Esophagus muscularis mucosa (tissue), 4 donors: ENCODE measurements at regions not wholly inside any gene's neighbourhood (a gene's known extent, or its start where the extent isn't known, plus 50 kb on each side); places are given as distances from the start of the nearest gene placed in this dataset.

Experiments used
- EP300 ChIP-seq: sonication (generic); formaldehyde crosslinking; IDR thresholded peaks from one replicate; pipeline ENCODE4 v1.6.1; 2017; ENCODE audit warnings: antibody characterized with exemption
- POLR2AphosphoS5 ChIP-seq, 2 donors: sonication (generic); formaldehyde crosslinking; IDR thresholded peaks; one replicate each; pipeline ENCODE4 v1.6.1; 2017; ENCODE audit warnings: antibody characterized with exemption in 2 of 2
- TF ChIP-seq, protein P1 (sequence below), 3 experiments: fragments of 200-600 bp in 2 of 3; fragments of 450-650 bp in 1 of 3; sonication (generic) in 2 of 3; IDR thresholded peaks; one replicate each; pipeline ENCODE4 v1.5.1; 2017 to 2019; ENCODE audit warnings: antibody characterized with exemption in 3 of 3, mild to moderate bottlenecking in 2 of 3, moderate library complexity in 1 of 3

DNA sequence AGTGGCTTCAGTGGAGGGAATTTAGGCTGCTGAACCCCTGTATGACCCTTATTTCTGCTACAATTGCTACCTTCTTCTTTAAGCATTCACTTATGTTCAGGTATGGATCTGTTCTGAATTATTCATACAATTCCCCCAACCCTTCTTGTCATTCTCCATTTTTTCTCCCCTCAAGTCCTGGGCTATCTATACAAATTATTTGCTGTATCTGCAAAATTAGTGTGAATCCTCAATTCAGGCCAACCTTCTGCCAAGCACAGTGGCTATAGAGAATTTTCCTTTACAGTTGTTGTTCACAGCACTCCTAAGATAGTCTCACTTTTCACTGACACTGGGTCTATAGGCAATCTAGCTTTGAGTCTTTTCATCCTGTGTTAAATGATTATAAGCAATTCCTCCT, 119.2 kb upstream of the CNTN1 start:
- no peak for TF ChIP-seq POLR2AphosphoS5 (IDR thresholded peaks at IDR 0.05)
- TF ChIP-seq, protein P1, sequence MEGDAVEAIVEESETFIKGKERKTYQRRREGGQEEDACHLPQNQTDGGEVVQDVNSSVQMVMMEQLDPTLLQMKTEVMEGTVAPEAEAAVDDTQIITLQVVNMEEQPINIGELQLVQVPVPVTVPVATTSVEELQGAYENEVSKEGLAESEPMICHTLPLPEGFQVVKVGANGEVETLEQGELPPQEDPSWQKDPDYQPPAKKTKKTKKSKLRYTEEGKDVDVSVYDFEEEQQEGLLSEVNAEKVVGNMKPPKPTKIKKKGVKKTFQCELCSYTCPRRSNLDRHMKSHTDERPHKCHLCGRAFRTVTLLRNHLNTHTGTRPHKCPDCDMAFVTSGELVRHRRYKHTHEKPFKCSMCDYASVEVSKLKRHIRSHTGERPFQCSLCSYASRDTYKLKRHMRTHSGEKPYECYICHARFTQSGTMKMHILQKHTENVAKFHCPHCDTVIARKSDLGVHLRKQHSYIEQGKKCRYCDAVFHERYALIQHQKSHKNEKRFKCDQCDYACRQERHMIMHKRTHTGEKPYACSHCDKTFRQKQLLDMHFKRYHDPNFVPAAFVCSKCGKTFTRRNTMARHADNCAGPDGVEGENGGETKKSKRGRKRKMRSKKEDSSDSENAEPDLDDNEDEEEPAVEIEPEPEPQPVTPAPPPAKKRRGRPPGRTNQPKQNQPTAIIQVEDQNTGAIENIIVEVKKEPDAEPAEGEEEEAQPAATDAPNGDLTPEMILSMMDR (IDR thresholded peaks at IDR 0.05): no peak
- no peak for TF ChIP-seq EP300
